ENCODE measurements at regions not wholly inside any gene's neighbourhood (a gene's known extent, or its start where the extent isn't known, plus 50 kb on each side); places are given as distances from the start of the nearest gene placed in this dataset.

DNA sequence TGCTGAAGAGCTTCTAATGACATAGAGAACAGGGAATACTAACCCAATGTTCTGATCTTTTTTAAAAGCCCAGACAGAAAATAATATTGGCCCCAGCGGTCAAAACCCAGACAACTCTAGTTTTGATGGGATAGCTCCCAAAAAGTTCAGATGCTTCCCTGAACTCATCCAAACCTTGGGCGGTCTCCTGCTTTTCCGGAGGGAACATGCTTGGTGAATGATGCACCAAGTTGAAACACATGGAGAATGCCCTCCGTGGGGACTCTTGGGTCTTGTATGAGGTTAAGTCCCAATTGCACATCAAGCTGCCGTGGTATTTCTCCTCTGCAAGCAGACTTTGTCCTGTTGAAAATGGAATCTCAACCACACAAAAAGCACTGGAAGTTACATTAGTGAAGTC is 120.7 kb upstream of the CTAGE1 start:
- no peak for DNase-seq (ENCODE audit: low spot score)
- H3K4me3 Mint-ChIP-seq (ENCODE audit: low read depth) = no peak overlapping the region
- H3K4me1 Mint-ChIP-seq (ENCODE audit: low read depth) = no peaks in the 10 kb centered on the region
- H3K9me3 Mint-ChIP-seq = peaks cover 10% of the 10 kb centered on the region
- no peaks in the 10 kb centered on the region for H3K36me3 Mint-ChIP-seq (ENCODE audit: low read depth)
- intact Hi-C loops (cut with micrococcal nuclease) = no loop called here
- H3K27ac Mint-ChIP-seq = no peak overlapping the region
- H3K27me3 Mint-ChIP-seq (ENCODE audit: low read depth) = no peaks in the 10 kb centered on the region

DNA sequence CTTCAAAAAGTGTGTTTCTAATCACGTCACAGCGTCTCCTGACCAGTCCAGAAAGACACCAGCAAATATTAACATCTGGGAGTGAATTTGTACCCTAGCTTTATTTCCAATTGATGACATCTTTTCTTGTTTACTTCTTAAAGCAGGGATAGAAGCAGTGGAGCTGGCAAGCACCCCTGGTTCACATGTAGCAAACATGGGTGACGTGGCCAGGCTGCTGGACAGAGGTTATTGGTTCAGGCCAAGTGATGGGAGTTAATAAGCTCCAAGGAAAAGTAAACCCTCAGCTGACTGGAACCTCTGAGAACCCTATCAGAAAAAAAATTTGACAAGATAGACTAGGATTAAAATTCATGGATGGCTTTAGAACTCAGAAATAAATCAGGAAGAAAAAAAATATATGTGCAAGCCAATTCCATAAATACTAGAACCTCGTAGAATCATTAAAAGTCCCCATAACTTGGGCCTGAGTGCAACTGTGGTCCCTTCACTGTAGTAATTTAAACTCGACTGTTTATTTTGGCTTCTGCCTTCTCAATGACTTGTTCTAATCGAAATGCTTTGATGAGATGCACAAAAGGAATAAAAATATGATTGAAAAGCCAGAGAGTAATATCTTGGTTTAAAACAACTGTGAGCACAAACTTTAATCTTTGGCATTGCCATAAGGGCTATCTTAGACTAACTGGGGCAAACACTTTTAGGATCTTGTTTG is 121.5 kb upstream of the CTAGE1 start:
- H3K27ac Mint-ChIP-seq = no peak overlapping the region
- H3K36me3 Mint-ChIP-seq (ENCODE audit: low read depth) = no peaks in the 10 kb centered on the region
- H3K4me1 Mint-ChIP-seq (ENCODE audit: low read depth) = no peaks in the 10 kb centered on the region
- DNase-seq (ENCODE audit: low spot score) = no peak
- H3K9me3 Mint-ChIP-seq = peaks cover 10% of the 10 kb centered on the region
- no peaks in the 10 kb centered on the region for H3K27me3 Mint-ChIP-seq (ENCODE audit: low read depth)
- intact Hi-C loops (cut with micrococcal nuclease) = no loop called here
- H3K4me3 Mint-ChIP-seq (ENCODE audit: low read depth) = no peak overlapping the region

DNA sequence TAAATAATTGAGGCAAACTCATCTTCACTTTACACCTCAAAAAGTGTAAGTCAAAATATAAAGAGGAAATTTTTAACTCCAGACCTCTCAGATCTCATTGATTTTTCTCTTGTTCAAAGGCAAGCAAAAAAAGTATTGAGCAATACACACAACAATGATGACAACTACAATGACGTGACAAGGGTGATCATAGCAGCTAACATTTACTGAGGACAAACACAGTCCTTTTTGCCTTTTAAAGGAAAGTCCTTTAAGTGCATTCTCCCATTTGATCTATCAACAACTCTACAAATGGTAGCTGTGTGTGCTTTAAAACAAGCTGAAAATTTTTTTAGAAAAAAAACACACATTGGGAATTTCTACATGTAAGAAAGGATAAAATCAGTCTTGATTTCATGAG is 123.5 kb upstream of the CTAGE1 start:
- no peaks in the 10 kb centered on the region for H3K4me1 Mint-ChIP-seq (ENCODE audit: low read depth)
- H3K27me3 Mint-ChIP-seq (ENCODE audit: low read depth) = no peaks in the 10 kb centered on the region
- no peak overlapping the region for H3K4me3 Mint-ChIP-seq (ENCODE audit: low read depth)
- H3K9me3 Mint-ChIP-seq = peaks cover 10% of the 10 kb centered on the region
- intact Hi-C loops (cut with micrococcal nuclease) = no loop called here
- H3K36me3 Mint-ChIP-seq (ENCODE audit: low read depth) = no peaks in the 10 kb centered on the region
- no peak overlapping the region for H3K27ac Mint-ChIP-seq
- no peak for DNase-seq (ENCODE audit: low spot score)

DNA sequence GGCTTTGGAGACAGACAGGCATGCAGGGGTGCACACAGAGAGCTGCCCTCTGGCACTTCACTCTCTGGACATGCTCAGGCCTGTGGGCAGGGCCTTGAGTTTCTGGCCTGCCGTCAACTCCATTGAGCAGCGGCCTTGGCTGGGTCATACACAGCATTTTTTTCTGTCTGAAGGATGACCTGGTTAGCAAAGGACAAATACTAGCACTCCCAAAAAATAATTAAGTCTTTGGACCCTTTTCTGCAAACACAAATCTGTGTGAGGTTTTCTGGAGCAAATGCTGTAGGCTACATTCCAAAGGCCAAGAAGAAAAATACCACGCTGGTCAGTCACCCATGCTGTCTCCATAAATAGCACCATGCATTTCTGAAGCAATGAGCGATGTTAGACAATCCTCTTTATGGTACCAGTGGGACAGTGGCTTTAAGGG is 124.7 kb upstream of the CTAGE1 start:
- H3K4me1 Mint-ChIP-seq (ENCODE audit: low read depth) = no peaks in the 10 kb centered on the region
- no peaks in the 10 kb centered on the region for H3K36me3 Mint-ChIP-seq (ENCODE audit: low read depth)
- no peak overlapping the region for H3K27ac Mint-ChIP-seq
- H3K4me3 Mint-ChIP-seq (ENCODE audit: low read depth) = no peak overlapping the region
- intact Hi-C loops (cut with micrococcal nuclease) = no loop called here
- no peak for DNase-seq (ENCODE audit: low spot score)
- H3K9me3 Mint-ChIP-seq = peaks cover 13% of the 10 kb centered on the region
- H3K27me3 Mint-ChIP-seq (ENCODE audit: low read depth) = no peaks in the 10 kb centered on the region

DNA sequence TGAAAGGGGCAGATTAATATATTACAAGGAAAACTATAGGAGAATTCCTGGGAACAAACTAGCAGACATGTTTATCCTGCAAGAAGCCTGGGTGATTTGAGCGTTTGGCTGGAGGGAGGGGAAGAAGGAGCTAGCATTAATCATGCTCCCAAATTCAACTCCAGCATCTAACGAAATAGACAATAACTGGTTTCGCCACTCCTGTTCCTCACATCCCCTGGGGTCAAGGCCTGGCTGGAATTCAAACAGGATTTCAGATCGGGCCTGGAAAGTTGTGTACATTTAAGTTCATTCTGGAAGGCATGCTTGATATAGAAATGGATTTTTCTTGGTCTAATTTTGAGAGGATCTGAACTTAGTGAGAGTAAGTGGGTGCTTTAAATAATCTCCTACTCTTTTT is 126.1 kb upstream of the CTAGE1 start:
- peaks cover 13% of the 10 kb centered on the region for H3K9me3 Mint-ChIP-seq
- no peak overlapping the region for H3K4me3 Mint-ChIP-seq (ENCODE audit: low read depth)
- no peaks in the 10 kb centered on the region for H3K27me3 Mint-ChIP-seq (ENCODE audit: low read depth)
- no peaks in the 10 kb centered on the region for H3K36me3 Mint-ChIP-seq (ENCODE audit: low read depth)
- H3K4me1 Mint-ChIP-seq (ENCODE audit: low read depth) = no peaks in the 10 kb centered on the region
- no peak for DNase-seq (ENCODE audit: low spot score)
- H3K27ac Mint-ChIP-seq = no peak overlapping the region
- intact Hi-C loops (cut with micrococcal nuclease) = no loop called here

DNA sequence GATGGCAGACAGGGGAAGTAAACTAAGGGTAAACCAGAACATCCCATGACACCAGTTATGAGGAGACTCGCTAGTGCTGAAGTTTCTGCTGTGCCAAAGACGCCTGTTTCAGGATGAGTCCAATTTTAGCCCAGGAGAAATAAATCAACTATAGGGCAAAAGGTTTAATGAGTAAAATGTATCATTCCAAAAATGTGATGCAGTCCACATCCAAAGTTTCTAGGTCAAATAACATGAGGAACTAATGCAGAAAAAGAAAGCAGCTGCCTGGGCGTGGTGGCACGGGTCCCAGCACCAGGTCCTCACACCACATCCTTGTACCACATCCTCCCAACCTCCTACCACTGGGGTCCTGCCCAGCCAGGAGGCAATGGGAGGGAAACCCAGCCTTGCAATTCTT is 126.9 kb upstream of the CTAGE1 start:
- DNase-seq (ENCODE audit: low spot score) = no peak
- H3K36me3 Mint-ChIP-seq (ENCODE audit: low read depth) = no peaks in the 10 kb centered on the region
- peaks cover 13% of the 10 kb centered on the region for H3K9me3 Mint-ChIP-seq
- H3K27ac Mint-ChIP-seq = no peak overlapping the region
- no peaks in the 10 kb centered on the region for H3K4me1 Mint-ChIP-seq (ENCODE audit: low read depth)
- no peaks in the 10 kb centered on the region for H3K27me3 Mint-ChIP-seq (ENCODE audit: low read depth)
- H3K4me3 Mint-ChIP-seq (ENCODE audit: low read depth) = no peak overlapping the region
- intact Hi-C loops (cut with micrococcal nuclease) = no loop called here

DNA sequence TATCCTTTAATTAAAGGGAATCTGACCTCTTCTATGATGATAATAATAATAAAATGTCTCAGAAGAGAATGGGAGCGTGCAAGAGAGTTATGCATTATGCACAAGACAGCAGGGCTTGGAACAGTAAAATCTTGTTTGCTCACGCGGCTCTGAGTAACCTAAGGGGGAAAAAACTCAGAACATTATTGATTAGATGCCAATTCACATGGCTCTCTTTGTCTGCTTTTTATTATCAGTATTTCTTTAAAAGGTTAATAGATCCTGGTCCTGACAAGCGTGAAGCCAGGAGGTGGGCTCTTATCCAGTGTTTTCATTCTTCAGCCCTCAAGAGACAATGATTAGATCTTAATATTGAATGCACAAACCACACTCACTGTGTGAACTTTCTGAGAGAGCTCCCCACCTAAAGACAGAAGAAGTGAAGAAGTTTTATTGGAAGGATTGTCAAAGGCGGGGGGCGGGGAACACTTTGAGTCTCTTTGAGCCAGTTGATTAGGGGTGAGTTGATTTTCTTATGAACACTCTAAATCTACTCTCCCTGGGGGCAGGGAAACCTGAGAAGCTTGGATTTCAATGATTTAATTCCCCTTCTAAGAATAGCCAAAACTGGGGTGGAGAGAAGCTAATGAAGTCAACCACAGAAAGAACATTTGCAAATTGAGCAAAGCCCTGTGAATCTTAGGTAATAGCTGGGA is 127.5 kb upstream of the CTAGE1 start:
- no peaks in the 10 kb centered on the region for H3K36me3 Mint-ChIP-seq (ENCODE audit: low read depth)

DNA sequence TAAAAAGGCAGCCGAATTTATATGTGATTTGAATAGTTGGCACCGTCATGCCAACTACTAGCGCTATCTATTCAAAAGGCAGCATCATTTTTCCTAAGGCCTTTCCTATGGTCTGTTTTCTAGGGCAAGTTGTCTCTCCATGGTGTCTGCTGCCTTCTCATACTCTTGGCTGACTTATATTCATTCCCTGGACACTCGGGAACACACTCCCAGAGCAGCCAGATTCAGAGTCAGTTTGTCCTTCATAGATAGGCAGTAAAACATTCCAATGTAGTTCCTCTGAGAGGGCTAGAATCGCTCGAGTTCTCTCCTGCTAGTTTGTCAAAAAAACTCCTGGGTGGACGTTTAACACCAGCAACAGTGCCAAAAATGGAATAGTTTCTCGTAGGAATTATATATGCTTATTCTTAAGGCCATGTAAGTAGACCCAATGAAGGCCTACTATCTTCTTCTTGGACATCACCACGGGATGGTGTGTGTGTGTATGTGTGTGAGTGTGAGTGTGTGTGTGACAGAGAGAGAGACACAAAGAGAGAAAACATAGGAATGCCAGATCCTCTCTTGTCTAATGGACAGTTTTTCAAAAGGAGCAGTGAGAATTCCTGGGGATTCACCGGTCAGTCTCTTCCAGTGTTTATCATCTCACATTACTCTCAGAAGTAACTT is 129.3 kb upstream of the CTAGE1 start:
- no peak for DNase-seq (ENCODE audit: low spot score)
- no peaks in the 10 kb centered on the region for H3K36me3 Mint-ChIP-seq (ENCODE audit: low read depth)
- peaks cover 4% of the 10 kb centered on the region for H3K9me3 Mint-ChIP-seq
- no peak overlapping the region for H3K4me3 Mint-ChIP-seq (ENCODE audit: low read depth)
- intact Hi-C loops (cut with micrococcal nuclease) = no loop called here
- no peaks in the 10 kb centered on the region for H3K4me1 Mint-ChIP-seq (ENCODE audit: low read depth)
- no peak overlapping the region for H3K27ac Mint-ChIP-seq
- no peaks in the 10 kb centered on the region for H3K27me3 Mint-ChIP-seq (ENCODE audit: low read depth)

More for the DNA sequence above, 127.5 kb upstream of the CTAGE1 start:
- Mint-ChIP-seq H3K4me1 (ENCODE audit: low read depth) (no peaks in the 10 kb centered on the region), H3K9me3 (peaks cover 13% of the 10 kb centered on the region), H3K27ac (no peak overlapping the region), H3K4me3 (ENCODE audit: low read depth) (no peak overlapping the region), H3K27me3 (ENCODE audit: low read depth) (no peaks in the 10 kb centered on the region)
- intact Hi-C loops (cut with micrococcal nuclease) = no loop called here
- DNase-seq (ENCODE audit: low spot score) = no peak

DNA sequence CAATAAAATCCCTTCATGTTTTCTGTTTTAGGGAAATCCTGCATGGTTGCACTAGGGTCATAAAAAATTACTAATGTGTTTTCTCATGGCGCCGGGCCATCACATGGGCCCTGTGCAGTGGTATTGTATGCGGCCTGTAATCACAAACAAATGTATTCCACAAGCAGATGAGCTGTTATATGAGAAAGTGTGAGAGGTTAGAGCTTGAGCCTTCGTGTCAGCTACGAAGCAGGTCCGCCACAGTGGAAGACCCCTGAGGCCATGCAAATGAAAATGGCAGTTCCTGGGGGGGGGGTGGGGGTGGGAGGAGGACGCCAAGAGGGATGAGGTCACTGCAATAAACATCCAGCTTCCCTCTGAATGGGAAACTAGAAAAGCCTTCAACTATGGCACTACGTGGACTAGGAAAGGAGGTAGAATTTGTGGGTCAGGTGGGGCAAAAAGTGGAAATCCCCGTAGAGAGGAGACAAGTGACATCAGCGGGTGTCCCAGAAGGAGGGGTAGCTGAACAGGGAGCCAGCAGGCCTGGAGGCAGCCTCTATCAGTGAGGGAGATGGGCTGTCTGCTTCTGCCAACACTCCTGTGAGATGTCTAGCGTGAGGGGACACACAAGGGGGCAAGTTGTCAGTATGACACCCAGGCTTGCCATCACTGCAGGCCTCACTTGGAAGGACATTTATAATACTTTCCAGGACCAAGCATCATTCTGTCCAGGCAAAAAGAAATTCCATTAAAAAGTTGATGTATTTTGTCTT is 130.3 kb upstream of the CTAGE1 start:
- H3K27me3 Mint-ChIP-seq (ENCODE audit: low read depth) = no peaks in the 10 kb centered on the region
- no peaks in the 10 kb centered on the region for H3K36me3 Mint-ChIP-seq (ENCODE audit: low read depth)
- no peaks in the 10 kb centered on the region for H3K4me1 Mint-ChIP-seq (ENCODE audit: low read depth)
- intact Hi-C loops (cut with micrococcal nuclease) = no loop called here
- peaks cover 4% of the 10 kb centered on the region for H3K9me3 Mint-ChIP-seq
- no peak for DNase-seq (ENCODE audit: low spot score)
- no peak overlapping the region for H3K4me3 Mint-ChIP-seq (ENCODE audit: low read depth)
- H3K27ac Mint-ChIP-seq = no peak overlapping the region

DNA sequence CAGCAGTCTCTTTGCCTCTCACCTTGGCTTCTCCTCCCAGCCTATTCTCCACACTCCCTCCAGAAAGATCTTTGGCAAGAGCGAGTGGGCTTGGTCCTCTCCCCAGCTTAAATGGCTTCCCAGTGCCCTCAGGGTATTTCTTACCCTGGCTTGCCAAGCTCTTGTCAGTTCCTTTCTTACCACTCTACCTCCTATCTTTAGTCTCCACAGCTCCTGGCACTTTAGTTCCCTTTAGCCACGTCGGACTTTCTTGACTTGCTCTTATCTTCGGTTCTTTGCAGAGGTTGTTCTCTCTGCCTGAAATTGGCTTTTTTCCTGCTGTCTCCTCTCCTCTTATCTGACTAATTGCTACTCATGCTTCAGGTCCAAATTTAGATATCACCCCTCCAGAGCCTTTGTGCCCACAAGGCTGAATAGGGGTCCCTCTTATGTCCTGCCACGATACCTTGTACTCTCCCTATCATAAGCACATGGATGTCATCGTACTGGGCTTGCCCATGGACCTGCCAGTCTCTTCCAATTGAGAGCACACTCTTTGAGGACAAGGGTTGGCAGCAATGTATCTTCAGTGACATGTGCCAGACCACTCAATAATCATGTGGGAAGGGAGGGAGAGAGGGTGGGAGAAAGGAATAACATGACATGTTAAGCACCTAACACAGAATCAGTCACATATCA is 131.7 kb upstream of the CTAGE1 start:
- Mint-ChIP-seq H3K4me3 (ENCODE audit: low read depth) (no peak overlapping the region), H3K36me3 (ENCODE audit: low read depth) (no peaks in the 10 kb centered on the region), H3K9me3 (peaks cover 4% of the 10 kb centered on the region), H3K4me1 (ENCODE audit: low read depth) (no peaks in the 10 kb centered on the region), H3K27ac (no peak overlapping the region), H3K27me3 (ENCODE audit: low read depth) (no peaks in the 10 kb centered on the region)
- DNase-seq (ENCODE audit: low spot score) = no peak
- intact Hi-C loops (cut with micrococcal nuclease) = no loop called here

DNA sequence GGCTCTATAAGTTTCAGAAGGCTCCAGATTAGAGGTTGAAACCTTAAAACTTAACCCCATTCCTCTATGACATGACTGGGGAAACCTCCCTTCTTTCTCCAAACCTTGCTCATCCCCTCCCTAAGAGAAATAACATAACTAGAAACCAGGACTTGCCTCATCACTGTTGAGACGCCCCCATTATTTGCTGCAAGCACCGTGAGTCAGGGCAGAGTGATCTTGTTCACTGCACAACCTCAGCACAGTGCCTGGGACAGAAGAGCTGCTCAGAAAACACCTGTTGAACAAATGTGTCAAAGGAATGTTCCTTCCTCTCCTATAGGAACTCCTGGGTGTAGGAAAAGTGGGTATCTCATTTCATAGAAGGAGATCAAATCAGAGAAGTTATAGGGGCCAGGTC is 132.7 kb upstream of the CTAGE1 start:
- no peak for DNase-seq (ENCODE audit: low spot score)
- intact Hi-C loops (cut with micrococcal nuclease) = no loop called here
- Mint-ChIP-seq H3K9me3 (peaks cover 4% of the 10 kb centered on the region), H3K4me1 (ENCODE audit: low read depth) (no peaks in the 10 kb centered on the region), H3K27ac (no peak overlapping the region), H3K36me3 (ENCODE audit: low read depth) (no peaks in the 10 kb centered on the region), H3K27me3 (ENCODE audit: low read depth) (no peaks in the 10 kb centered on the region), H3K4me3 (ENCODE audit: low read depth) (no peak overlapping the region)

DNA sequence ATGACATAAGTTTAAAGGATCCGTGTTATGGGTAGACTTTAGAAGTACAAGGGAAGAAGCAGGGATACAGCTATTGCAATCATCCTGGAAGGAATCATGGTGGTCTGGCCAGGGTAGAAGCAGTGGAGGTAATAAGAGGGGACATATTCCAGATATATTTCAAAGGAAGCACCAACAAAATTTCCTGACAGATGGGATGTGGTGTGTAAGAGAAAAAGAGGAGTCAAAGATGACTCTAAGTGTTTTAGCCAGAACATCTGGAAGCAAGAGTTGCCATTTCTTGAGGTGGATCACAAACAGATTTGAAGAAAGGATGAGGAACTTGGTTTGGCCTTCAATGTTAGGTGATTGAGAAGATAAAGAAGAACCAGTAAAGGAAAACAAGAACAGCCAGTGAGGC is 133.1 kb upstream of the CTAGE1 start:
- no peak overlapping the region for H3K4me3 Mint-ChIP-seq (ENCODE audit: low read depth)
- DNase-seq (ENCODE audit: low spot score) = no peak
- peaks cover 4% of the 10 kb centered on the region for H3K9me3 Mint-ChIP-seq
- no peaks in the 10 kb centered on the region for H3K27me3 Mint-ChIP-seq (ENCODE audit: low read depth)
- intact Hi-C loops (cut with micrococcal nuclease) = no loop called here
- H3K27ac Mint-ChIP-seq = no peak overlapping the region
- no peaks in the 10 kb centered on the region for H3K36me3 Mint-ChIP-seq (ENCODE audit: low read depth)
- H3K4me1 Mint-ChIP-seq (ENCODE audit: low read depth) = no peaks in the 10 kb centered on the region

Measured in activated T-helper 2 cell treated with anti-CD3 and anti-CD28 coated beads, Interferon-gamma antibody, Interleukin-2, Interleukin-4, amounts not matched to agents 10 μg/mL and 5 μg/mL and 100 μg/mL, durations not matched to agents 14 hours and 24 hours and 36 hours (primary cell).